ENCODE measurements at regions not wholly inside any gene's neighbourhood (a gene's known extent, or its start where the extent isn't known, plus 50 kb on each side); places are given as distances from the start of the nearest gene placed in this dataset.

GRCh38 chr10:37549054-37549453, 308.4 kb downstream of the ZNF248 start:
- TF ChIP-seq CTCF (IDR thresholded peaks at IDR 0.05) (no peak), POLR2A (IDR thresholded peaks at IDR 0.05) (no peak)
